Cardiac fibroblast (primary cell): ENCODE measurements at regions not wholly inside any gene's neighbourhood (a gene's known extent, or its start where the extent isn't known, plus 50 kb on each side); places are given as distances from the start of the nearest gene placed in this dataset.

Experiments used
- DNase-seq, 2 donors: peaks; one replicate each; pipeline versions ENCODE4 v3.0.0 to v3.0.0-alpha.2; 2010; ENCODE audit warnings: low read depth in 2 of 2
- H3K4me3 ChIP-seq, 2 donors: replicated peaks in 1 of 2; 1 replicate in 1 of 2; 2 replicates in 1 of 2; pipeline ENCODE4 v1.5.1; 2011; ENCODE audit warnings: low read depth in 2 of 2, low read length in 2 of 2, mild to moderate bottlenecking in 2 of 2, moderate library complexity in 1 of 2
- TF ChIP-seq, protein P1 (sequence below): IDR thresholded peaks from one replicate; pipeline ENCODE4 v1.5.1; 2011; ENCODE audit warnings: low read depth, mild to moderate bottlenecking, low read length, inconsistent platforms

DNA sequence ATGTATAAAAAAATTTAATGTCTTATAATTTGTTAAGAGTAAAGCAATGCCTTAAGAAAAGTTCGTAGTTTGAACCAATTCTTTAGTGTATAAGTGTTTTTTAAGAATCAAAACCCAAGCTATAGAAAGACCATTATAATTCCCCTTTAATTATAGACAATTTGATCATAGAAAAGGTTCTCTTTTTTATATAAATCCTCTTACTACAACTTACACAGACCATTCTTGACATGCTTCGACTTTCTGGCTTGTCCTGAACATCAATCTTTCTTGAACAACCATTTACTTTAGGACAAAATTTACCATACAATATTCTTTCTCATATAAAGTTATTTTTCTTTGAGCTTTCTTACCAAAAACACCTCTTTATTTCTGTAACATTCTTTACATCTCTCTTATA is 330.5 kb upstream of the SPANXN1 start:
- no peak overlapping the region for H3K4me3 ChIP-seq
- TF ChIP-seq, protein P1, sequence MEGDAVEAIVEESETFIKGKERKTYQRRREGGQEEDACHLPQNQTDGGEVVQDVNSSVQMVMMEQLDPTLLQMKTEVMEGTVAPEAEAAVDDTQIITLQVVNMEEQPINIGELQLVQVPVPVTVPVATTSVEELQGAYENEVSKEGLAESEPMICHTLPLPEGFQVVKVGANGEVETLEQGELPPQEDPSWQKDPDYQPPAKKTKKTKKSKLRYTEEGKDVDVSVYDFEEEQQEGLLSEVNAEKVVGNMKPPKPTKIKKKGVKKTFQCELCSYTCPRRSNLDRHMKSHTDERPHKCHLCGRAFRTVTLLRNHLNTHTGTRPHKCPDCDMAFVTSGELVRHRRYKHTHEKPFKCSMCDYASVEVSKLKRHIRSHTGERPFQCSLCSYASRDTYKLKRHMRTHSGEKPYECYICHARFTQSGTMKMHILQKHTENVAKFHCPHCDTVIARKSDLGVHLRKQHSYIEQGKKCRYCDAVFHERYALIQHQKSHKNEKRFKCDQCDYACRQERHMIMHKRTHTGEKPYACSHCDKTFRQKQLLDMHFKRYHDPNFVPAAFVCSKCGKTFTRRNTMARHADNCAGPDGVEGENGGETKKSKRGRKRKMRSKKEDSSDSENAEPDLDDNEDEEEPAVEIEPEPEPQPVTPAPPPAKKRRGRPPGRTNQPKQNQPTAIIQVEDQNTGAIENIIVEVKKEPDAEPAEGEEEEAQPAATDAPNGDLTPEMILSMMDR = no peak
- DNase-seq = no peak

DNA sequence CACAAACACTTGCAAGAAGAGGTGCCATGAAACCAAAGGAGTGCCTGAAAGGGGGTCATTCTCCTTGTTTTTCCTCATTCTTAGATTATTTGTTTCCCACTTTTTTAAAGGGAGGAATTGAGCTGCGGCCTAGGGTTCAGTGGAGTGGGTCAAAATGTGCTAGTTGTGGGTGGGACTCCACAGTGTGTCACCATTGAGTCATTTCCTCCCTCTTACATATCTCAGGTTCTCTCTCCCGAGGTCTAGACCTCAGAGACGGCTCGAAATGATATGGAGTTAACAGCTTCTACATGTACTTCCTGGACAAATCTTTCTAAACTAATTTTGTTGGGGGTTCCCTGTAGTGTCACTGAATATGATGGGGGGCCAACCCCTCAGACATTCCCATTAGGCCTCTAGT is 328.4 kb upstream of the SPANXN1 start:
- H3K4me3 ChIP-seq = no peak overlapping the region
- TF ChIP-seq, protein P1 = no peak
- peak in 1 of 2 donors; percentile 51 for DNase-seq

DNA sequence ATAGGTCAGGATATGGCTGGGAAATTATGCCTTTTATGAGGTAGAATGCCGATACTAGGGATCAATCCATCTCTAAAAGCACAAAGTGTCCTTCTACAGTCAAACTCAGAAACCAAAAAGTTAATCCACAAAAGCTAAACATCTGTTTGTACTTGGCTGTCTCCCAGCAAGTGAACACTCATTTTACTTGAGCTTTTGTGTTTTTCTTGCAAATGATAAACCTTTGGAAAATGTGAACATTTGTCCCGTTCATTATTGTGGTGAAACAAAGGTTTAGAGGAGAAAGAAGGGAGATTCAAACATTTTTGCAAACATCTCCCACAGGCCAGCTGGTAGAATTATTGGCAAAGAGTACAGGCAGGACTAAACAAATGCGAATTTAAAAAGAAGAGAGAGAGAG is 300.6 kb upstream of the SPANXN1 start:
- H3K4me3 ChIP-seq = no peak overlapping the region
- peak in 1 of 2 donors; percentile 74 for DNase-seq
- TF ChIP-seq, protein P1 = no peak
